Testis (tissue), 2 donors: ENCODE measurements at regions not wholly inside any gene's neighbourhood (a gene's known extent, or its start where the extent isn't known, plus 50 kb on each side); places are given as distances from the start of the nearest gene placed in this dataset.

Experiments used
- DNase-seq: peaks from one replicate; pipeline ENCODE4 v3.0.0-alpha.2; 2019
- H3K27ac ChIP-seq, 2 donors: fragments of 200-600 bp; sonication (generic); one replicate each; pipeline ENCODE4 v1.5.1; 2019
- H3K27me3 ChIP-seq: fragments of 200-600 bp; sonication (generic); one replicate; pipeline ENCODE4 v1.5.1; 2019
- H3K36me3 ChIP-seq: fragments of 200-600 bp; sonication (generic); one replicate; pipeline ENCODE4 v1.5.1; 2017; ENCODE audit warnings: low read depth; ENCODE audit errors: missing control alignments
- H3K4me1 ChIP-seq: fragments of 200-600 bp; sonication (generic); one replicate; pipeline ENCODE4 v1.5.1; 2019
- H3K4me3 ChIP-seq, 2 donors: fragments of 200-600 bp; sonication (generic); one replicate each; pipeline ENCODE4 v1.5.1; 2017 to 2019
- H3K9me3 ChIP-seq: fragments of 200-600 bp; sonication (generic); one replicate; pipeline ENCODE4 v1.5.1; 2017
- CTCF ChIP-seq, 3 experiments: fragments of 450-650 bp in 2 of 3; fragments of 200-600 bp in 1 of 3; sonication (generic) in 1 of 3; IDR thresholded peaks; one replicate each; pipeline ENCODE4 v1.5.1; 2016 to 2019; ENCODE audit warnings: antibody characterized with exemption in 3 of 3, mild to moderate bottlenecking in 2 of 3, moderate library complexity in 1 of 3
- POLR2A ChIP-seq: fragments of 450-650 bp; IDR thresholded peaks from one replicate; pipeline ENCODE4 v1.6.1; 2017; ENCODE audit warnings: antibody characterized with exemption, mild to moderate bottlenecking, moderate library complexity
- WGBS, 2 donors: methylation state at CpG; one replicate each; pipeline ENCODE4 v1.1.5; 2018; 5-methylcytosine and 5-hydroxymethylcytosine counted together
- intact Hi-C: fragments of 100-400 bp; cut with DNase I; formaldehyde crosslinking; loops from one replicate; pipeline ENCODE4 v1.15.1; 2023; ENCODE audit warnings: low total_unique reads

- no peaks in the 10 kb centered on the region for H3K36me3 ChIP-seq
- H3K27me3 ChIP-seq, result no peaks in the 10 kb centered on the region
- no peak for DNase-seq
- no peak overlapping the region for H3K4me3 ChIP-seq
- intact Hi-C loops, result no loop called here
- no peaks in the 10 kb centered on the region for H3K4me1 ChIP-seq
- 78% methylated on average over 4 of the region's 4 CpGs for WGBS, 2 donors
- TF ChIP-seq CTCF (IDR thresholded peaks at IDR 0.05), result no peak
- no peak for TF ChIP-seq POLR2A
- H3K9me3 ChIP-seq, result no peaks in the 10 kb centered on the region
- H3K27ac ChIP-seq, result no peak overlapping the region
These were observed 945.0 kb upstream of the WWC1 start for GRCh38 chr5:167346461-167346860.

- DNase-seq, result no peak
- H3K27me3 ChIP-seq, result no peaks in the 10 kb centered on the region
- intact Hi-C loops, result no loop called here
- H3K4me3 ChIP-seq, result no peak overlapping the region
- no peak overlapping the region for H3K27ac ChIP-seq
- no peaks in the 10 kb centered on the region for H3K36me3 ChIP-seq
- H3K9me3 ChIP-seq, result no peaks in the 10 kb centered on the region
- TF ChIP-seq CTCF (IDR thresholded peaks at IDR 0.05), result no peak
- no peak for TF ChIP-seq POLR2A
- no peaks in the 10 kb centered on the region for H3K4me1 ChIP-seq
- 55 to 67% methylated on average over 12 of the region's 12 CpGs for WGBS, 2 donors
These were observed 943.1 kb upstream of the WWC1 start for GRCh38 chr5:167348251-167348926.

- no peaks in the 10 kb centered on the region for H3K4me1 ChIP-seq
- no peak for DNase-seq
- intact Hi-C loops, result no loop called here
- H3K9me3 ChIP-seq, result no peaks in the 10 kb centered on the region
- no peak overlapping the region for H3K4me3 ChIP-seq
- H3K36me3 ChIP-seq, result no peaks in the 10 kb centered on the region
- H3K27me3 ChIP-seq, result no peaks in the 10 kb centered on the region
- 78% methylated on average over 3 of the region's 3 CpGs for WGBS, 2 donors
- no peak for TF ChIP-seq POLR2A
- TF ChIP-seq CTCF (IDR thresholded peaks at IDR 0.05), result no peak
- H3K27ac ChIP-seq, result no peak overlapping the region
These were observed 942.5 kb upstream of the WWC1 start for GRCh38 chr5:167348980-167349379.

GRCh38 chr5:167351316-167351715 lies 940.1 kb upstream of the WWC1 start:
- Histone ChIP-seq H3K36me3 (no peaks in the 10 kb centered on the region), H3K4me3 (no peak overlapping the region), H3K27me3 (no peaks in the 10 kb centered on the region), H3K9me3 (no peaks in the 10 kb centered on the region), H3K27ac (no peak overlapping the region), H3K4me1 (no peaks in the 10 kb centered on the region)
- TF ChIP-seq POLR2A (no peak), CTCF (IDR thresholded peaks at IDR 0.05) (no peak)
- intact Hi-C loops, result no loop called here
- DNase-seq, result no peak
- 69 to 79% methylated on average over 4 of the region's 4 CpGs for WGBS, 2 donors

- Histone ChIP-seq H3K27ac (no peak overlapping the region), H3K4me1 (no peaks in the 10 kb centered on the region), H3K4me3 (no peak overlapping the region), H3K36me3 (no peaks in the 10 kb centered on the region), H3K27me3 (no peaks in the 10 kb centered on the region), H3K9me3 (no peaks in the 10 kb centered on the region)
- intact Hi-C loops, result no loop called here
- DNase-seq, result no peak
- 48 to 50% methylated on average over 10 of the region's 10 CpGs for WGBS, 2 donors
- no peak for TF ChIP-seq POLR2A
These were observed 938.6 kb upstream of the WWC1 start for GRCh38 chr5:167352801-167353200.
